Epithelial cell of prostate (primary cell): ENCODE measurements at regions not wholly inside any gene's neighbourhood (a gene's known extent, or its start where the extent isn't known, plus 50 kb on each side); places are given as distances from the start of the nearest gene placed in this dataset.
"Not testable (repeated sequence)": the region's sequence is repeated elsewhere in the genome, so short reads cannot be mapped to it uniquely, and the experiment has no call there.

Experiments used
- DNase-seq: peaks from one replicate; pipeline ENCODE4 v3.0.0-alpha.2; 2011; ENCODE audit warnings: low read depth, low spot score
- H3K27ac ChIP-seq: fragments of 450-650 bp; 2 replicates; pipeline ENCODE4 v1.5.1; 2017; ENCODE audit warnings: mild to moderate bottlenecking

GRCh38 chr16:47880653-47881052, 275.1 kb downstream of the ABCC12 start:
- DNase-seq = no peak

GRCh38 chr16:47877166-47877565, 278.6 kb downstream of the ABCC12 start:
- no peak overlapping the region for H3K27ac ChIP-seq

More at GRCh38 chr16:47880653-47881052, 275.1 kb downstream of the ABCC12 start:
- H3K27ac ChIP-seq = no peak overlapping the region

GRCh38 chr16:47876511-47876910, 279.3 kb downstream of the ABCC12 start:
- DNase-seq = no peak
- no peak overlapping the region for H3K27ac ChIP-seq

More at GRCh38 chr16:47877166-47877565, 278.6 kb downstream of the ABCC12 start:
- DNase-seq = no peak

- H3K27ac ChIP-seq = no peak overlapping the region
- DNase-seq = no peak
Observed at GRCh38 chr16:47873434-47873833, 282.4 kb downstream of the ABCC12 start.

- no peak for DNase-seq
- H3K27ac ChIP-seq = no peak overlapping the region
Observed at GRCh38 chr16:47872225-47872624, 283.6 kb downstream of the ABCC12 start.

GRCh38 chr16:47866423-47866822, 289.4 kb downstream of the ABCC12 start:
- no peak overlapping the region for H3K27ac ChIP-seq
- DNase-seq = no peak

- H3K27ac ChIP-seq = no peak overlapping the region
- DNase-seq = no peak
Observed at GRCh38 chr16:47865337-47865855, 290.4 kb downstream of the ABCC12 start.

- not testable (repeated sequence) for DNase-seq, H3K27ac ChIP-seq
Observed at GRCh38 chr16:47864262-47864661, 291.5 kb downstream of the ABCC12 start.

- no peak overlapping the region for H3K27ac ChIP-seq
- no peak for DNase-seq
Observed at GRCh38 chr16:47861999-47862398, 293.8 kb downstream of the ABCC12 start.

- no peak for DNase-seq
- no peak overlapping the region for H3K27ac ChIP-seq
Observed at GRCh38 chr16:47858333-47858982, 297.3 kb downstream of the ABCC12 start.

- H3K27ac ChIP-seq = no peak overlapping the region
- no peak for DNase-seq
Observed at GRCh38 chr16:47855431-47855830, 300.4 kb downstream of the ABCC12 start.

- H3K27ac ChIP-seq = no peak overlapping the region
- DNase-seq = no peak
Observed at GRCh38 chr16:47854737-47855136, 301.1 kb downstream of the ABCC12 start.

GRCh38 chr16:47852991-47853390, 302.8 kb downstream of the ABCC12 start:
- no peak for DNase-seq
- H3K27ac ChIP-seq = no peak overlapping the region

- no peak overlapping the region for H3K27ac ChIP-seq
- DNase-seq = no peak
Observed at GRCh38 chr16:47851146-47851545, 304.6 kb downstream of the ABCC12 start.

GRCh38 chr16:47849736-47850135, 306.1 kb downstream of the ABCC12 start:
- no peak for DNase-seq
- no peak overlapping the region for H3K27ac ChIP-seq

- peak overlapping the region; percentile 84 for H3K27ac ChIP-seq
- peak; percentile 72 for DNase-seq
Observed at GRCh38 chr16:47848421-47849109, 307.2 kb downstream of the ABCC12 start.

GRCh38 chr16:47847220-47847970, 308.4 kb downstream of the ABCC12 start:
- peak; percentile 83 for DNase-seq
- H3K27ac ChIP-seq = peak overlapping the region; percentile 84

GRCh38 chr16:47834485-47835024, 321.2 kb downstream of the ABCC12 start:
- DNase-seq = no peak
- H3K27ac ChIP-seq = no peak overlapping the region

- H3K27ac ChIP-seq = no peak overlapping the region
- no peak for DNase-seq
Observed at GRCh38 chr16:47833771-47834170, 322.0 kb downstream of the ABCC12 start.

- DNase-seq = no peak
Observed at GRCh38 chr16:47829850-47830600, 325.8 kb downstream of the ABCC12 start.

More at GRCh38 chr16:47829850-47830600, 325.8 kb downstream of the ABCC12 start:
- no peak overlapping the region for H3K27ac ChIP-seq
